ENCODE measurements at regions not wholly inside any gene's neighbourhood (a gene's known extent, or its start where the extent isn't known, plus 50 kb on each side); places are given as distances from the start of the nearest gene placed in this dataset.

DNA sequence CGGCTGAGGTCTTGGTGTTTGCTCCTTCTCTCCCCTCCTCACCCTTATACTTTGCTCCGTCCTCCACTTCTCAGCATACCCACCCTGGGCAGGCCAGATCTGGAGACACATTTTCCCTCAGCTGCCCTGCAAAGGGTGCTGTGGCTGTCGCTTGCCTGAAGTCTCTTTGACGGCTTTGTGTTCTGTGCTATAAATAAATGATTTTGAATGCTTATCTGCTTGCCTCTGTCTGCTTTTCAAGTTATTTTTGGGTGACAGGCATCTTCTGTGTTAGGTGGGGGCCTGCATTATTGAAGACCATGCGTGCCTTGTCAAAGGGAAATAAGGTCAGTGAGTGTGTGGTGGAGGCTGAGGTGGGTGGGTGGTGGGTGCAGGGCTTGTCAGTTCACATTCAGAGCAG is 66.9 kb upstream of the KCND3 start:
- no peak for TF ChIP-seq EZH2 (IDR thresholded peaks at IDR 0.05; ENCODE audit: borderline replicate concordance, insufficient read depth, low read depth, low read length, poor library complexity, severe bottlenecking)
- TF ChIP-seq, protein P1, sequence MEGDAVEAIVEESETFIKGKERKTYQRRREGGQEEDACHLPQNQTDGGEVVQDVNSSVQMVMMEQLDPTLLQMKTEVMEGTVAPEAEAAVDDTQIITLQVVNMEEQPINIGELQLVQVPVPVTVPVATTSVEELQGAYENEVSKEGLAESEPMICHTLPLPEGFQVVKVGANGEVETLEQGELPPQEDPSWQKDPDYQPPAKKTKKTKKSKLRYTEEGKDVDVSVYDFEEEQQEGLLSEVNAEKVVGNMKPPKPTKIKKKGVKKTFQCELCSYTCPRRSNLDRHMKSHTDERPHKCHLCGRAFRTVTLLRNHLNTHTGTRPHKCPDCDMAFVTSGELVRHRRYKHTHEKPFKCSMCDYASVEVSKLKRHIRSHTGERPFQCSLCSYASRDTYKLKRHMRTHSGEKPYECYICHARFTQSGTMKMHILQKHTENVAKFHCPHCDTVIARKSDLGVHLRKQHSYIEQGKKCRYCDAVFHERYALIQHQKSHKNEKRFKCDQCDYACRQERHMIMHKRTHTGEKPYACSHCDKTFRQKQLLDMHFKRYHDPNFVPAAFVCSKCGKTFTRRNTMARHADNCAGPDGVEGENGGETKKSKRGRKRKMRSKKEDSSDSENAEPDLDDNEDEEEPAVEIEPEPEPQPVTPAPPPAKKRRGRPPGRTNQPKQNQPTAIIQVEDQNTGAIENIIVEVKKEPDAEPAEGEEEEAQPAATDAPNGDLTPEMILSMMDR (IDR thresholded peaks at IDR 0.05), result no peak
